Endothelial cell of umbilical vein (primary cell): ENCODE measurements at regions not wholly inside any gene's neighbourhood (a gene's known extent, or its start where the extent isn't known, plus 50 kb on each side); places are given as distances from the start of the nearest gene placed in this dataset.

Experiments used
- BruUV-seq: library from RNA; stranded (reverse); fragments of 400-500 nt; replicated peaks from 2 replicates; lab custom pipeline; 2021; lab: Mats Ljungman, UMichigan
- CTCF ChIA-PET: fragments of 300-600, 350-600 bp; sonication (Branson Sonifier 250); formaldehyde crosslinking; loops from one replicate; lab custom pipeline; 2021; ENCODE audit warnings: antibody characterized with exemption, inconsistent platforms; lab: Charles Lee
- POLR2A ChIA-PET: fragments of 300-600, 350-600 bp; sonication (Branson Sonifier 250); formaldehyde crosslinking; loops from one replicate; lab custom pipeline; 2021; ENCODE audit warnings: antibody characterized with exemption, inconsistent platforms; lab: Charles Lee
- DNase-seq: peaks from one replicate; pipeline ENCODE4 v3.0.0-alpha.2; 2011; ENCODE audit warnings: low read depth, low spot score
- FAIRE-seq: peaks from 2 replicates; lab custom pipeline; 2011; peaks lifted over from hg19 to GRCh38; lab: Jason Lieb, UNC
- H2AFZ ChIP-seq: 2 replicates; pipeline ENCODE4 v1.6.0; 2012; ENCODE audit warnings: low read depth, low read length, control low read depth, inconsistent platforms
- H3K27ac ChIP-seq: 2 replicates; pipeline ENCODE4 v1.5.1; 2011; ENCODE audit warnings: low read depth, mild to moderate bottlenecking, control low read depth, low read length, moderate library complexity; ENCODE audit not compliant: insufficient read depth
- H3K27me3 ChIP-seq, 2 experiments: 2 replicates each; pipeline versions ENCODE4 v1.6.0 to v1.6.1; 2011; ENCODE audit warnings: low read length in 2 of 2, mixed read lengths in 1 of 2; ENCODE audit not compliant: control insufficient read depth in 2 of 2, insufficient read depth in 2 of 2
- H3K36me3 ChIP-seq, 2 experiments: 2 replicates in 1 of 2; 3 replicates in 1 of 2; pipeline ENCODE4 v1.5.1; 2011; ENCODE audit warnings: low read length in 2 of 2, mild to moderate bottlenecking in 1 of 2, moderate library complexity in 1 of 2; ENCODE audit not compliant: control insufficient read depth in 2 of 2, insufficient read depth in 2 of 2; ENCODE audit errors: extremely low read depth in 1 of 2
- H3K4me1 ChIP-seq: 3 replicates; pipeline ENCODE4 v1.5.1; 2011; ENCODE audit warnings: mild to moderate bottlenecking, low read length; ENCODE audit not compliant: control insufficient read depth, insufficient read depth; ENCODE audit errors: extremely low read depth
- H3K4me2 ChIP-seq: 2 replicates; pipeline ENCODE4 v1.6.1; 2011; ENCODE audit warnings: low read length, control low read depth, mixed read lengths; ENCODE audit not compliant: insufficient read depth
- H3K4me3 ChIP-seq, 3 experiments: fragments of 200-600 bp in 1 of 3; sonication (generic), shearing (Covaris generic) in 1 of 3; replicated peaks in 1 of 3; 2 replicates each; pipeline ENCODE4 v1.5.1; 2011 to 2016; ENCODE audit warnings: control low read depth in 3 of 3, low read length in 3 of 3, mild to moderate bottlenecking in 2 of 3, inconsistent platforms in 1 of 3, low read depth in 1 of 3, moderate library complexity in 1 of 3; ENCODE audit not compliant: insufficient read depth in 1 of 3
- H3K79me2 ChIP-seq: 2 replicates; pipeline ENCODE4 v1.6.0; 2012; ENCODE audit warnings: low read length, inconsistent platforms; ENCODE audit not compliant: control insufficient read depth, insufficient read depth
- H3K9ac ChIP-seq: replicated peaks from 2 replicates; pipeline ENCODE3; 2011; ENCODE audit warnings: low read length, control low read depth; ENCODE audit not compliant: insufficient read depth; ENCODE audit errors: extremely low read depth
- H3K9me1 ChIP-seq: replicated peaks from 3 replicates; pipeline ENCODE4 v1.6.0; 2011; ENCODE audit warnings: mild to moderate bottlenecking, low read length; ENCODE audit not compliant: control insufficient read depth, insufficient read depth; ENCODE audit errors: extremely low read depth
- H3K9me3 ChIP-seq: replicated peaks from 2 replicates; pipeline ENCODE4 v1.5.1; 2012; ENCODE audit warnings: low read length, inconsistent platforms; ENCODE audit not compliant: control insufficient read depth, insufficient read depth
- H4K20me1 ChIP-seq: replicated peaks from 2 replicates; pipeline ENCODE3; 2011; ENCODE audit warnings: mild to moderate bottlenecking, low read length; ENCODE audit not compliant: control insufficient read depth, insufficient read depth; ENCODE audit errors: extremely low read depth
- CTCF ChIP-seq, 2 donors: IDR thresholded peaks; 1 replicate in 1 of 2; 2 replicates in 1 of 2; pipeline ENCODE4 v1.5.1; 2011; ENCODE audit warnings: low read length in 2 of 2, mild to moderate bottlenecking in 2 of 2, moderate library complexity in 2 of 2, control low read depth in 1 of 2, inconsistent platforms in 1 of 2, low read depth in 1 of 2; ENCODE audit not compliant: insufficient read depth in 1 of 2; ENCODE audit errors: extremely low read depth in 1 of 2
- EZH2 ChIP-seq: IDR thresholded peaks from 2 replicates; pipeline ENCODE4 v1.6.1; 2012; ENCODE audit warnings: borderline replicate concordance, low read depth, mild to moderate bottlenecking, moderate library complexity, low read length, inconsistent platforms; ENCODE audit not compliant: severe bottlenecking
- FOS ChIP-seq: IDR thresholded peaks from 2 replicates; pipeline ENCODE4 v1.6.1; 2011; ENCODE audit warnings: mild to moderate bottlenecking, low read length, moderate library complexity, borderline replicate concordance; ENCODE audit not compliant: insufficient read depth
- GATA2 ChIP-seq: IDR thresholded peaks from 2 replicates; pipeline ENCODE4 v1.7.0; 2011; ENCODE audit warnings: low read depth, mild to moderate bottlenecking, moderate library complexity, mixed read lengths, low read length; ENCODE audit not compliant: insufficient read length, insufficient read depth
- JUN ChIP-seq: IDR thresholded peaks from 2 replicates; pipeline ENCODE4 v1.6.1; 2011; ENCODE audit warnings: borderline replicate concordance, low read depth; ENCODE audit not compliant: insufficient read length, insufficient read depth
- MYC ChIP-seq: IDR thresholded peaks from one replicate; pipeline ENCODE4 v1.6.1; 2011; ENCODE audit warnings: mild to moderate bottlenecking, low read depth, low read length
- POLR2A ChIP-seq: IDR thresholded peaks from 2 replicates; pipeline ENCODE4 v1.6.1; 2012; ENCODE audit warnings: low read depth, mild to moderate bottlenecking, control low read depth, low read length
- POLR2AphosphoS5 ChIP-seq: IDR thresholded peaks from 2 replicates; pipeline ENCODE4 v1.6.1; 2012; ENCODE audit warnings: low read depth, mild to moderate bottlenecking, control low read depth, low read length, moderate library complexity; ENCODE audit not compliant: insufficient read depth
- dilution Hi-C: fragments of 300-500 bp; cut with MboI; formaldehyde crosslinking; loops from one replicate; pipeline ENCODE4 v1.15.0; 2019; ENCODE audit warnings: low sequenced_read_pairs; ENCODE audit not compliant: extremely low pct_ligation_motif_present
- intact Hi-C: fragments of 100-400 bp; cut with micrococcal nuclease; formaldehyde crosslinking; loops from one replicate; pipeline ENCODE4 v1.10.0; 2022
- TF ChIP-seq, protein P1 (sequence below): IDR thresholded peaks from 2 replicates; pipeline ENCODE4 v1.6.1; 2011; ENCODE audit not compliant: insufficient read depth, insufficient read length

DNA sequence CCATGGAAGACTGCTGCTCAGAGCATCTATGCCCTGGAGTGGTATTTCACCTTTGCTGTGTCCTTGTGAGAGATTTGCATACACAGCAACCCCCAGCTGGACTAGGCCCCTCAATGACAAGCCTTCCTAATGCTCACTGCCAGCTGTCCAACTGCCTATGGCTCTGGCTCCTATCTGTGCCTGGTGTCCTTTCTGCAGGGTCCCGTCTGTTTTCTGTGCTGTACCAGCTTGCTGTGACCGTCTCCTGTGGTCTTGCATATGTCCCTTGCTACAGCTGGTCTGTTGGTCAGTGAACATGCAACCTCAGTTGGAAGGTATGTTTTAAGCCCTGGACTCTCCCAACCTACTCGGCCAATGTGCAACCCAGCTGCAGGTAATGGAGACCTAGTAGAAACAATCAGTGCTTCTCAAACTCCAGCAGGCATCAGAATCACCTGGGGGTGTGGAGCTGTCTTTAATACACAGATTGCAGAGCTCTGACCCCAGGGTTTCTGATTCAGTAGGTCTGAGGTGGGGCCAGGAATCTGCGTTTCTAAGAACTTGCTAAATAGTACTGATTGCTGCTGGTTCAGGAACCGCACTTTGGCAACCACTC, 306.4 kb upstream of the ZNF32 start:
- BruUV-seq: no TSS peak
- intact Hi-C loops (no loop called here), dilution Hi-C loops (no loop called here)
- H3K4me2 ChIP-seq: no peak overlapping the region
- no peak for DNase-seq
- H3K79me2 ChIP-seq: no peaks in the 10 kb centered on the region
- H4K20me1 ChIP-seq: no peaks in the 10 kb centered on the region
- H3K4me3 ChIP-seq: no peak overlapping the region
- H3K27ac ChIP-seq: no peak overlapping the region
- POLR2A ChIA-PET: no interaction called here
- H3K36me3 ChIP-seq: no peaks in the 10 kb centered on the region
- no peak for FAIRE-seq
- H3K9ac ChIP-seq: no peak overlapping the region
- no peaks in the 10 kb centered on the region for H3K9me1 ChIP-seq
- peaks cover 0 to 3% of the 10 kb centered on the region in 2 experiments for H3K27me3 ChIP-seq
- no peaks in the 10 kb centered on the region for H3K4me1 ChIP-seq
- H2AFZ ChIP-seq: no peak overlapping the region
- no peaks in the 10 kb centered on the region for H3K9me3 ChIP-seq
- TF ChIP-seq EZH2 (no peak), POLR2AphosphoS5 (no peak), JUN (no peak), FOS (no peak), MYC (no peak), POLR2A (no peak), GATA2 (no peak), CTCF (IDR thresholded peaks at IDR 0.05; ENCODE audit: extremely low read depth in 1 of 2, insufficient read depth in 1 of 2, low read depth in 1 of 2, low read length in 2 of 2) (no peak)
- TF ChIP-seq, protein P1, sequence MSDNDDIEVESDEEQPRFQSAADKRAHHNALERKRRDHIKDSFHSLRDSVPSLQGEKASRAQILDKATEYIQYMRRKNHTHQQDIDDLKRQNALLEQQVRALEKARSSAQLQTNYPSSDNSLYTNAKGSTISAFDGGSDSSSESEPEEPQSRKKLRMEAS: no peak
- CTCF ChIA-PET: interaction anchor here (1.7 kb wide), 1 partner anchor 265 kb away, joined by 4 read pairs; no protein-coding TSS in a partner anchor
